Lower lobe of right lung (tissue), 2 donors: ENCODE measurements at regions not wholly inside any gene's neighbourhood (a gene's known extent, or its start where the extent isn't known, plus 50 kb on each side); places are given as distances from the start of the nearest gene placed in this dataset.

Source experiments
- ATAC-seq, 2 donors: fragments of 200-7000 bp; cut with Tn5 transposase; one replicate each; pipeline ENCODE4 v1.9.1; 2020 to 2022; ENCODE audit warnings: mild to moderate bottlenecking in 2 of 2, moderate library complexity in 2 of 2
- DNase-seq: peaks from one replicate; pipeline ENCODE4 v3.0.0-alpha.2; 2020
- H3K27ac ChIP-seq: fragments of 200-600 bp; one replicate; pipeline ENCODE4 v1.8.0; 2022
- H3K27me3 ChIP-seq: fragments of 200-600 bp; one replicate; pipeline ENCODE4 v1.8.0; 2022; ENCODE audit warnings: low read depth
- H3K36me3 ChIP-seq: fragments of 200-600 bp; one replicate; pipeline ENCODE4 v1.8.0; 2022; ENCODE audit warnings: mild to moderate bottlenecking
- H3K4me1 ChIP-seq: fragments of 200-600 bp; one replicate; pipeline ENCODE4 v1.8.0; 2022
- H3K4me3 ChIP-seq: fragments of 200-600 bp; one replicate; pipeline ENCODE4 v1.8.0; 2022; ENCODE audit warnings: mild to moderate bottlenecking
- H3K9me3 ChIP-seq: fragments of 200-600 bp; one replicate; pipeline ENCODE4 v1.8.0; 2022
- intact Hi-C: fragments of 100-400 bp; cut with DNase I; formaldehyde crosslinking; loops from one replicate; pipeline ENCODE4 v1.11.0; 2022
- TF ChIP-seq, protein P1 (sequence below): fragments of 200-600 bp; IDR thresholded peaks from one replicate; pipeline ENCODE4 v1.8.0; 2022; ENCODE audit warnings: antibody characterized with exemption, mild to moderate bottlenecking
- donor health status: DM: no; HTN: yes; CAD: no; lungs with severe emphysema.

DNA sequence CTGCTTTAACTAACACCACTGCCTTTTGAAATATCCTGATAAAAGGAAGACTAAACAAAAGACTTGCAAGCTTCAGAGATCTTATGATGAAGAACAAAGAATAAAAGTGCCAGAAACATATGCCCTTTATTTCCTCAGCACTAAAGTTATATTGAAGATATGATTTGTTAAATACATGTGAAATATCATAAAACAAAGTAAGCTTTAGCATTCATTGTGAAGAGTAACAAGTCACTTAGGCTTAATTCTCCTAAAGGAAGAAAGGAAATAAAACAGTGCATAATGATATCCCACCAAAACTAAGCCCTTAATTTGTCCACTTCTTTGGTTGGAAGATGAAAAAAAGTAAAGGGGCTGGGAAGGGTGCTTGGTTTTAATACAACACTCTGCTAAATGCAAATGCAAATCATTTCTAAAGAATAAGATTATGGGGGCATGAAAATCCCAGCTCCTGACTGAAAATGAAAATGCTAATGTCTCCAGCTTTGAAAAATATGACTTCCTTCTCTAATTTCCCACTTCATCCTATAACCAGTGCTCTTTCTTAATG is 227.2 kb downstream of the FAT4 start:
- no peak for ATAC-seq
- H3K27me3 ChIP-seq, result no peaks in the 10 kb centered on the region
- no peak overlapping the region for H3K27ac ChIP-seq
- intact Hi-C loops, result no loop called here
- H3K36me3 ChIP-seq, result no peaks in the 10 kb centered on the region
- no peaks in the 10 kb centered on the region for H3K4me1 ChIP-seq
- TF ChIP-seq, protein P1, sequence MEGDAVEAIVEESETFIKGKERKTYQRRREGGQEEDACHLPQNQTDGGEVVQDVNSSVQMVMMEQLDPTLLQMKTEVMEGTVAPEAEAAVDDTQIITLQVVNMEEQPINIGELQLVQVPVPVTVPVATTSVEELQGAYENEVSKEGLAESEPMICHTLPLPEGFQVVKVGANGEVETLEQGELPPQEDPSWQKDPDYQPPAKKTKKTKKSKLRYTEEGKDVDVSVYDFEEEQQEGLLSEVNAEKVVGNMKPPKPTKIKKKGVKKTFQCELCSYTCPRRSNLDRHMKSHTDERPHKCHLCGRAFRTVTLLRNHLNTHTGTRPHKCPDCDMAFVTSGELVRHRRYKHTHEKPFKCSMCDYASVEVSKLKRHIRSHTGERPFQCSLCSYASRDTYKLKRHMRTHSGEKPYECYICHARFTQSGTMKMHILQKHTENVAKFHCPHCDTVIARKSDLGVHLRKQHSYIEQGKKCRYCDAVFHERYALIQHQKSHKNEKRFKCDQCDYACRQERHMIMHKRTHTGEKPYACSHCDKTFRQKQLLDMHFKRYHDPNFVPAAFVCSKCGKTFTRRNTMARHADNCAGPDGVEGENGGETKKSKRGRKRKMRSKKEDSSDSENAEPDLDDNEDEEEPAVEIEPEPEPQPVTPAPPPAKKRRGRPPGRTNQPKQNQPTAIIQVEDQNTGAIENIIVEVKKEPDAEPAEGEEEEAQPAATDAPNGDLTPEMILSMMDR, result no peak
- H3K9me3 ChIP-seq, result peaks cover 8% of the 10 kb centered on the region
- no peak for DNase-seq
- no peak overlapping the region for H3K4me3 ChIP-seq

- DNase-seq, result no peak
- no peak for ATAC-seq
- Histone ChIP-seq H3K36me3 (no peaks in the 10 kb centered on the region), H3K9me3 (no peaks in the 10 kb centered on the region), H3K4me3 (no peak overlapping the region), H3K27ac (no peak overlapping the region), H3K4me1 (no peaks in the 10 kb centered on the region), H3K27me3 (no peaks in the 10 kb centered on the region)
- TF ChIP-seq, protein P1, result no peak
- intact Hi-C loops, result no loop called here
These were observed 231.5 kb downstream of the FAT4 start for GRCh38 chr4:125546272-125546671.

- H3K27ac ChIP-seq, result no peak overlapping the region
- H3K27me3 ChIP-seq, result no peaks in the 10 kb centered on the region
- H3K9me3 ChIP-seq, result no peaks in the 10 kb centered on the region
- TF ChIP-seq, protein P1, result no peak
- H3K4me3 ChIP-seq, result no peak overlapping the region
- intact Hi-C loops, result no loop called here
- no peaks in the 10 kb centered on the region for H3K4me1 ChIP-seq
- no peaks in the 10 kb centered on the region for H3K36me3 ChIP-seq
- DNase-seq (no peak), ATAC-seq (no peak)
These were observed 233.1 kb downstream of the FAT4 start for GRCh38 chr4:125547836-125548235.

- Histone ChIP-seq H3K27ac (no peak overlapping the region), H3K4me1 (no peaks in the 10 kb centered on the region), H3K9me3 (no peaks in the 10 kb centered on the region), H3K36me3 (no peaks in the 10 kb centered on the region), H3K4me3 (no peak overlapping the region), H3K27me3 (no peaks in the 10 kb centered on the region)
- ATAC-seq (no peak), DNase-seq (no peak)
- TF ChIP-seq, protein P1, result no peak
- intact Hi-C loops, result no loop called here
These were observed 236.0 kb downstream of the FAT4 start for GRCh38 chr4:125550769-125551168.

DNA sequence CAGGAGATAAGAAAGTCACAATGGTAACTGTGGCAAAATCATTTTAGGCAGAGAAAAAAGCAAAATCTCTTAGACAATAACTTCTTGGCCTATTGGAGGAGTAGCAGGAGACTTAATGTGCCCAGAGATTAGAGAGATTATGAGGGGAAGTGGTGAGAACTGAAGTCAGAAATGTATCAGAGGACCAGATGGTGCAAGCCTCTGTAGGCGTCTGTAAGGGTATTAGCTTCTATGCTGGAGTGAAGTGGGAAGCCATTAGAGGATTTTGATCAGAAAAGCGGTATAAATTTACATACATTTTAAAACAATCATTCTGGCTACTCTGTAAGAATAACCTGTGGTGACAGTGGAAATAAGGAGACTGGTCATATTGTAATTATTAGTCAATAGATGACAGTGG is 236.7 kb downstream of the FAT4 start:
- ATAC-seq, result no peak
- no peak overlapping the region for H3K4me3 ChIP-seq
- no peaks in the 10 kb centered on the region for H3K4me1 ChIP-seq

More for the DNA sequence above, 236.7 kb downstream of the FAT4 start:
- intact Hi-C loops, result no loop called here
- TF ChIP-seq, protein P1, result no peak
- no peaks in the 10 kb centered on the region for H3K9me3 ChIP-seq
- no peaks in the 10 kb centered on the region for H3K27me3 ChIP-seq
- no peak overlapping the region for H3K27ac ChIP-seq
- H3K36me3 ChIP-seq, result no peaks in the 10 kb centered on the region
- DNase-seq, result no peak
